K562 (cell line): ENCODE measurements at regions not wholly inside any gene's neighbourhood (a gene's known extent, or its start where the extent isn't known, plus 50 kb on each side); places are given as distances from the start of the nearest gene placed in this dataset.

Source experiments
- ATAC-seq: fragments of 200-7000 bp; cut with Tn5 transposase; 3 replicates; pipeline ENCODE4 v1.9.1; 2020; ENCODE audit warnings: moderate library complexity
- BruUV-seq: library from RNA; stranded (reverse); fragments of 400-500 nt; replicated peaks from 2 replicates; lab custom pipeline; 2021; lab: Mats Ljungman, UMichigan
- CTCF ChIA-PET: fragments of 300-600 bp; formaldehyde crosslinking; extraction: SDS; loops from one replicate; lab custom pipeline; 2021; ENCODE audit warnings: low intra/inter-chr PET ratio; lab: Yijun Ruan, JAX
- POLR2A ChIA-PET: fragments of 300-600, 350-650 bp; sonication (Branson Sonifier 250); formaldehyde crosslinking; extraction: SDS; loops from one replicate; lab custom pipeline; 2021; ENCODE audit warnings: antibody characterized with exemption, inconsistent platforms; lab: Yijun Ruan, JAX
- DNase-seq, 4 experiments: peaks; one replicate each; pipeline versions ENCODE4 v3.0.0 to v3.0.0-alpha.2; 2011 to 2018; ENCODE audit warnings: low spot score in 3 of 4, mixed read lengths in 3 of 4; ENCODE audit errors: extremely low read depth in 1 of 4
- FAIRE-seq: peaks from 2 replicates; lab custom pipeline; 2011; peaks lifted over from hg19 to GRCh38; lab: Jason Lieb, UNC
- H2AFZ ChIP-seq: 2 replicates; pipeline ENCODE4 v1.6.0; 2011; ENCODE audit warnings: low read depth, low read length, control low read depth, inconsistent platforms
- H3K27ac ChIP-seq: fragments of 200-600 bp; 3 replicates; pipeline ENCODE4 v1.8.0; 2011; ENCODE audit warnings: low read depth, mild to moderate bottlenecking, control low read depth, inconsistent platforms, low read length, moderate library complexity, mixed read lengths; ENCODE audit errors: extremely low read depth
- H3K27me3 ChIP-seq, 2 experiments: fragments of 300-600 bp in 1 of 2; 2 replicates in 1 of 2; 3 replicates in 1 of 2; pipeline versions ENCODE4 v1.6.0 to v1.8.0; 2011; ENCODE audit warnings: inconsistent platforms in 2 of 2, low read length in 2 of 2, mild to moderate bottlenecking in 1 of 2, mixed read lengths in 1 of 2, moderate library complexity in 1 of 2; ENCODE audit not compliant: control insufficient read depth in 2 of 2, insufficient read depth in 2 of 2
- H3K36me3 ChIP-seq: fragments of 300-600 bp; 3 replicates; pipeline ENCODE4 v1.8.0; 2011; ENCODE audit warnings: mild to moderate bottlenecking, low read length, inconsistent platforms; ENCODE audit not compliant: control insufficient read depth, insufficient read depth
- H3K4me1 ChIP-seq, 2 experiments: fragments of 200-600 bp in 1 of 2; replicated peaks in 1 of 2; 2 replicates in 1 of 2; 3 replicates in 1 of 2; pipeline versions ENCODE4 v1.5.1 to v1.8.0; 2011; ENCODE audit warnings: inconsistent platforms in 2 of 2, low read length in 2 of 2, mild to moderate bottlenecking in 1 of 2, mixed read lengths in 1 of 2, moderate library complexity in 1 of 2; ENCODE audit not compliant: control insufficient read depth in 2 of 2, insufficient read depth in 2 of 2
- H3K4me2 ChIP-seq: 2 replicates; pipeline ENCODE4 v1.6.1; 2011; ENCODE audit warnings: low read length, control low read depth, inconsistent platforms, mixed read lengths; ENCODE audit not compliant: insufficient read depth
- H3K4me3 ChIP-seq: fragments of 200-600 bp; sonication (generic), shearing (Covaris generic); 2 replicates; pipeline ENCODE4 v1.5.1; 2016; ENCODE audit warnings: control low read depth, inconsistent platforms
- H3K79me2 ChIP-seq: fragments of 200-600 bp; 3 replicates; pipeline ENCODE4 v1.8.0; 2011; ENCODE audit warnings: low read length, inconsistent platforms; ENCODE audit not compliant: control insufficient read depth, insufficient read depth
- H3K9ac ChIP-seq, 2 experiments: 2 replicates each; pipeline versions ENCODE4 v1.6.0 to v1.6.1; 2011; ENCODE audit warnings: low read depth in 2 of 2, low read length in 2 of 2, control low read depth in 1 of 2, inconsistent platforms in 1 of 2, mild to moderate bottlenecking in 1 of 2, mixed read lengths in 1 of 2; ENCODE audit not compliant: insufficient read depth in 1 of 2
- H3K9me1 ChIP-seq: one replicate; pipeline ENCODE4 v1.6.0; 2011; ENCODE audit warnings: inconsistent platforms, mild to moderate bottlenecking, low read length, moderate library complexity; ENCODE audit not compliant: control insufficient read depth, insufficient read depth
- H3K9me3 ChIP-seq: replicated peaks from 2 replicates; pipeline ENCODE4 v1.5.1; 2011; ENCODE audit warnings: low read depth, low read length, inconsistent platforms; ENCODE audit not compliant: control insufficient read depth, insufficient read depth
- H4K20me1 ChIP-seq: replicated peaks from 2 replicates; pipeline ENCODE4 v1.6.1; 2011; ENCODE audit warnings: low read length, inconsistent platforms, mixed read lengths; ENCODE audit not compliant: control insufficient read depth, insufficient read depth
- HMBOX1 ChIP-seq: sonication (generic); IDR thresholded peaks from 2 replicates; pipeline ENCODE4 v1.6.1; 2016
- RFX5 ChIP-seq: IDR thresholded peaks from 2 replicates; pipeline ENCODE4 v1.6.1; 2011; ENCODE audit warnings: low read depth, mild to moderate bottlenecking, improper control_type of control experiment, low read length
- TCFL5 ChIP-seq: fragments of 250-450 bp; sonication (Bioruptor Pico); conservative IDR thresholded peaks from 2 replicates; pipeline ENCODE4 v1.6.1; 2021; ENCODE audit warnings: mild to moderate bottlenecking, moderate library complexity, matching md5 sums
- ZNF583 ChIP-seq: fragments of 250-450 bp; sonication (Bioruptor Pico); IDR thresholded peaks from 2 replicates; pipeline ENCODE4 v1.4.0; 2020
- WGBS: fragments of 100-300 bp; shearing (Covaris generic); methylation state at CpG from one replicate; pipeline ENCODE4 v1.1.6; 2016; ENCODE audit warnings: low coverage, mixed read lengths; ENCODE audit not compliant: insufficient coverage; ENCODE audit errors: missing lambda C conversion rate; 5-methylcytosine and 5-hydroxymethylcytosine counted together
- in situ Hi-C: fragments of 300-500 bp; cut with MboI; formaldehyde crosslinking; loops from 4 replicates; pipeline ENCODE4 v1.15.0; 2018; ENCODE audit warnings: inconsistent platforms, mixed read lengths
- intact Hi-C: fragments of 100-400 bp; cut with micrococcal nuclease; formaldehyde crosslinking; loops from 2 replicates; pipeline ENCODE4 v1.14.2; 2022

- no peak for FAIRE-seq
These were observed 672.1 kb upstream of the SLIT2 start for GRCh38 chr4:19579608-19580007.

GRCh38 chr4:19577097-19577496, 674.6 kb upstream of the SLIT2 start:
- Histone ChIP-seq H2AFZ (no peak overlapping the region), H3K9me1 (no peaks in the 10 kb centered on the region), H3K79me2 (no peaks in the 10 kb centered on the region), H3K27me3 (no peaks in the 10 kb centered on the region), H3K4me2 (no peak overlapping the region), H3K9me3 (peaks cover 4% of the 10 kb centered on the region; the same call in 1 of the 2 replicates), H3K4me3 (no peak overlapping the region), H3K27ac (no peak overlapping the region), H3K4me1 (no peaks in the 10 kb centered on the region), H4K20me1 (no peaks in the 10 kb centered on the region), H3K36me3 (no peaks in the 10 kb centered on the region), H3K9ac (no peak overlapping the region)
- FAIRE-seq: no peak
- WGBS: 0% methylated on average over 1 of the region's 1 CpG
- no peak for DNase-seq
- in situ Hi-C loops: no loop called here
- no peak for ATAC-seq
- TF ChIP-seq TCFL5 (CRISPR knock-in tag): no peak
- TF ChIP-seq ZNF583 (CRISPR knock-in tag): no peak
- TF ChIP-seq RFX5: no peak
- ChIA-PET POLR2A (no interaction called here), CTCF (no interaction called here)
- intact Hi-C loops: no loop called here
- BruUV-seq: no TSS peak

More at GRCh38 chr4:19579608-19580007, 672.1 kb upstream of the SLIT2 start:
- no peak overlapping the region for H3K9ac ChIP-seq
- H3K27ac ChIP-seq: no peak overlapping the region
- no peak for TF ChIP-seq HMBOX1
- no peaks in the 10 kb centered on the region for H3K79me2 ChIP-seq
- no peaks in the 10 kb centered on the region for H3K9me1 ChIP-seq
- WGBS: 0% methylated on average over 3 of the region's 3 CpGs
- ATAC-seq (no peak), DNase-seq (no peak)
- H3K9me3 ChIP-seq: peaks cover 4% of the 10 kb centered on the region; the same call in 1 of the 2 replicates
- H2AFZ ChIP-seq: no peak overlapping the region
- POLR2A ChIA-PET: no interaction called here
- in situ Hi-C loops (no loop called here), intact Hi-C loops (no loop called here)
- no peak overlapping the region for H3K4me3 ChIP-seq
- H3K36me3 ChIP-seq: no peaks in the 10 kb centered on the region
- H3K4me1 ChIP-seq: no peaks in the 10 kb centered on the region
- no TSS peak for BruUV-seq
- no peaks in the 10 kb centered on the region for H3K27me3 ChIP-seq
- H3K4me2 ChIP-seq: no peak overlapping the region
- no peaks in the 10 kb centered on the region for H4K20me1 ChIP-seq
- CTCF ChIA-PET: no interaction called here
